ENCODE measurements at regions not wholly inside any gene's neighbourhood (a gene's known extent, or its start where the extent isn't known, plus 50 kb on each side); places are given as distances from the start of the nearest gene placed in this dataset.

DNA sequence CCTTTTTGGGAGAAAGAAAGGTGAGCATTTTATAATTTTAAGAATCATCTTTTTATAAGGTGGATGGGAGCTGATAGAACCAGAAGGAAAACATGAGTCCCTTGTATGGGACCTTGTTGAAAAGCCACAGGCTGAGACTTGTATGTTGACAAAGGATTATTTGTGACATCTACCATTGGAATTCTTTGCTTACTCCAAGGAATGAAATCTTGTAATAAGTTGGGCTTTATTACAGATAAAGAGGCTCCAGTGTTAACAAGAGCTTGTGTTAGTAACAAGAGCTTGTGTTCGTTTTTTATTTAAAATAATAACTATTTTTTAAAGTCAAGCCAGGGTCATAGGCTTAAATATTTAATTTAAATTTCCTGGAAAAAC lies 201.1 kb upstream of the CHRM3 start:
- Histone ChIP-seq H3K4me1 (replicated peaks; ENCODE audit: insufficient read depth) (no peaks in the 10 kb centered on the region), H3K27me3 (ENCODE audit: insufficient read depth, low read depth) (no peaks in the 10 kb centered on the region), H2AFZ (no peak overlapping the region), H3K4me3 (no peak overlapping the region), H3K27ac (no peak overlapping the region), H3K9me2 (ENCODE audit: insufficient read depth) (no peaks in the 10 kb centered on the region), H3K9me3 (ENCODE audit: insufficient read depth, low read depth) (no peaks in the 10 kb centered on the region), H4K20me1 (ENCODE audit: insufficient read depth) (no peaks in the 10 kb centered on the region), H3F3A (ENCODE audit: insufficient read depth, low read depth) (no peaks in the 10 kb centered on the region), H3K36me3 (ENCODE audit: low read depth) (no peaks in the 10 kb centered on the region), H3K79me2 (ENCODE audit: low read depth) (no peaks in the 10 kb centered on the region), H3K4me2 (no peak overlapping the region)
- CTCF ChIA-PET: no interaction called here
- BruUV-seq (replicated peaks): no TSS peak
- no peak for DNase-seq
- POLR2A ChIA-PET (ENCODE audit: unreplicated experiment): no interaction called here
- no peak for TF ChIP-seq EZH2 (IDR thresholded peaks at IDR 0.05; ENCODE audit: low read depth)
- TF ChIP-seq, protein P1, sequence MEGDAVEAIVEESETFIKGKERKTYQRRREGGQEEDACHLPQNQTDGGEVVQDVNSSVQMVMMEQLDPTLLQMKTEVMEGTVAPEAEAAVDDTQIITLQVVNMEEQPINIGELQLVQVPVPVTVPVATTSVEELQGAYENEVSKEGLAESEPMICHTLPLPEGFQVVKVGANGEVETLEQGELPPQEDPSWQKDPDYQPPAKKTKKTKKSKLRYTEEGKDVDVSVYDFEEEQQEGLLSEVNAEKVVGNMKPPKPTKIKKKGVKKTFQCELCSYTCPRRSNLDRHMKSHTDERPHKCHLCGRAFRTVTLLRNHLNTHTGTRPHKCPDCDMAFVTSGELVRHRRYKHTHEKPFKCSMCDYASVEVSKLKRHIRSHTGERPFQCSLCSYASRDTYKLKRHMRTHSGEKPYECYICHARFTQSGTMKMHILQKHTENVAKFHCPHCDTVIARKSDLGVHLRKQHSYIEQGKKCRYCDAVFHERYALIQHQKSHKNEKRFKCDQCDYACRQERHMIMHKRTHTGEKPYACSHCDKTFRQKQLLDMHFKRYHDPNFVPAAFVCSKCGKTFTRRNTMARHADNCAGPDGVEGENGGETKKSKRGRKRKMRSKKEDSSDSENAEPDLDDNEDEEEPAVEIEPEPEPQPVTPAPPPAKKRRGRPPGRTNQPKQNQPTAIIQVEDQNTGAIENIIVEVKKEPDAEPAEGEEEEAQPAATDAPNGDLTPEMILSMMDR (conservative IDR thresholded peaks at IDR 0.05): no peak
- intact Hi-C loops (cut with micrococcal nuclease; ENCODE audit: unreplicated experiment): no loop called here

DNA sequence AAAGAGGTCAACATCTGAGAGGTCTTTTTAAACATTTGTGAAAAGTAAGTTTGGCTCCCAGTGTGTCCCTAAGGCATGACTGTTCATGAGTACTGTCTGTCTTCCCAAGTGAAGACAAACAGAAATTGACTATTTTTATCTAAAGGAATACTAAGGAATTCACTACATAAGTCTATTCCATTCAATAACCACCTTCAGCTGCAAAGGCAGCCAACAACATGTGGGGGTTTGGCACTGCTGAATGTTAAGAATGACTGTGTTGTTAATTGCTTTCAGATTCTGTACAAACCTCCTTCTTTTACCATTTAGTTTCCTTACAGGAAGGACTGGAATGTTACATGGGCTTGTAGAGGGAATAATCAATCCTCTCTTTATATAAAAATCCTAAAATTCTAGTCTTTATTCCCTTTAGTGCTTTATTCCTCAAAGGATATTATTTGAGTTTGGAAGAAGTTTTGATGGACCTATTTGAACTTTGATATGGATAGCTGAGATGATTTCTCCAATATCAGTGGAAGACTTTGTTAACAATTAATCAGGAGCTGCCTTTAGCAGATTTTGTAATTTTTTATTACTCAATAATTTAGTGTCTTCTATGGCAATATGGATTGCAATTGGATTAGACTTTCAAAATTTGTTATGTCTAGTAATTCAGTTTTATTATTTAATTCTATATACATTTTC lies 201.7 kb upstream of the CHRM3 start:
- Histone ChIP-seq H4K20me1 (ENCODE audit: insufficient read depth) (no peaks in the 10 kb centered on the region), H3K4me2 (no peak overlapping the region), H2AFZ (no peak overlapping the region), H3K27ac (no peak overlapping the region), H3K4me3 (no peak overlapping the region), H3K4me1 (replicated peaks; ENCODE audit: insufficient read depth) (no peaks in the 10 kb centered on the region), H3F3A (ENCODE audit: insufficient read depth, low read depth) (no peaks in the 10 kb centered on the region), H3K79me2 (ENCODE audit: low read depth) (no peaks in the 10 kb centered on the region), H3K27me3 (ENCODE audit: insufficient read depth, low read depth) (no peaks in the 10 kb centered on the region), H3K9me3 (ENCODE audit: insufficient read depth, low read depth) (no peaks in the 10 kb centered on the region), H3K36me3 (ENCODE audit: low read depth) (no peaks in the 10 kb centered on the region), H3K9me2 (ENCODE audit: insufficient read depth) (no peaks in the 10 kb centered on the region)
- TF ChIP-seq, protein P1 (conservative IDR thresholded peaks at IDR 0.05): no peak
- DNase-seq: no peak
- ChIA-PET POLR2A (ENCODE audit: unreplicated experiment) (no interaction called here), CTCF (no interaction called here)
- intact Hi-C loops (cut with micrococcal nuclease; ENCODE audit: unreplicated experiment): no loop called here
- no TSS peak for BruUV-seq (replicated peaks)

DNA sequence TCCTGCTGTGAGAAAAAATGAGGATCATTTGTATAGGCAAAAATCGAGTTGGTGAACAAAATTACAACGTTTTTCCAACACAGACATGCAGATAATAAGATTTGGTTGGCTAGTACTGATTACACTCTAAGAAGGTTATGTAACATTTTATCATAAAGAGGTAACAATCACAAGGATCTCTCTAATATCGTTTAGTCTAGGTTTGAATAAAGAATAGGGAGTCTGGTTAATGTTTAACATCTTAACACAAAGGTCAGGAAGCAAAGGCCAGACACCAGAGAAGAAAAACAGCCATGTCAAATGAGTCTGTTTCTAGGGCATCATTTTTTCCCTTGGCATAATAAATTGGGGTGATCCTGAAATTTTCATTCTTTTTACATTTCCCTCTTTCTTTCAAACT lies 207.4 kb upstream of the CHRM3 start:
- TF ChIP-seq, protein P1 (conservative IDR thresholded peaks at IDR 0.05): no peak
- no peak for TF ChIP-seq EZH2 (IDR thresholded peaks at IDR 0.05; ENCODE audit: low read depth)
- H4K20me1 ChIP-seq (ENCODE audit: insufficient read depth): no peaks in the 10 kb centered on the region
- BruUV-seq (replicated peaks): no TSS peak
- H2AFZ ChIP-seq: no peak overlapping the region
- no peak overlapping the region for H3K27ac ChIP-seq
- no peaks in the 10 kb centered on the region for H3F3A ChIP-seq (ENCODE audit: insufficient read depth, low read depth)
- H3K4me3 ChIP-seq: no peak overlapping the region
- ChIA-PET CTCF (no interaction called here), POLR2A (ENCODE audit: unreplicated experiment) (no interaction called here)
- no peak for DNase-seq
- H3K36me3 ChIP-seq (ENCODE audit: low read depth): no peaks in the 10 kb centered on the region
- H3K27me3 ChIP-seq (ENCODE audit: insufficient read depth, low read depth): peaks cover 13% of the 10 kb centered on the region; the same call in 1 of the 2 replicates
- no peak overlapping the region for H3K4me2 ChIP-seq
- intact Hi-C loops (cut with micrococcal nuclease; ENCODE audit: unreplicated experiment): no loop called here
- H3K9me2 ChIP-seq (ENCODE audit: insufficient read depth): no peaks in the 10 kb centered on the region
- H3K4me1 ChIP-seq (replicated peaks; ENCODE audit: insufficient read depth): no peaks in the 10 kb centered on the region
- H3K9me3 ChIP-seq (ENCODE audit: insufficient read depth, low read depth): no peaks in the 10 kb centered on the region
- no peaks in the 10 kb centered on the region for H3K79me2 ChIP-seq (ENCODE audit: low read depth)
